IMR-90 (cell line): ENCODE measurements at regions not wholly inside any gene's neighbourhood (a gene's known extent, or its start where the extent isn't known, plus 50 kb on each side); places are given as distances from the start of the nearest gene placed in this dataset.

Source experiments
- ATAC-seq: fragments of 200-7000 bp; cut with Tn5 transposase; 2 replicates; pipeline ENCODE4 v1.9.1; 2020; ENCODE audit warnings: low read depth, mild to moderate bottlenecking, moderate library complexity
- BruUV-seq: library from RNA; stranded (reverse); fragments of 400-500 nt; replicated peaks from 2 replicates; lab custom pipeline; 2021; lab: Mats Ljungman, UMichigan
- CTCF ChIA-PET: fragments of 300-600 bp; formaldehyde crosslinking; extraction: SDS; loops from one replicate; lab custom pipeline; 2021; ENCODE audit warnings: antibody characterized with exemption; lab: Yijun Ruan, JAX
- POLR2A ChIA-PET: fragments of 300-600 bp; sonication (Branson Sonifier 250); formaldehyde crosslinking; loops from one replicate; lab custom pipeline; 2022; ENCODE audit warnings: antibody characterized with exemption; ENCODE audit not compliant: unreplicated experiment; lab: Charles Lee
- DNase-seq: peaks from one replicate; pipeline ENCODE4 v3.0.0; 2013
- H2AFZ ChIP-seq: replicated peaks from 2 replicates; pipeline ENCODE3; 2013; ENCODE audit warnings: low read length, mild to moderate bottlenecking; ENCODE audit not compliant: poor library complexity
- H2AK5ac ChIP-seq: 2 replicates; pipeline ENCODE4 v1.6.1; 2013; ENCODE audit warnings: low read depth, low read length, inconsistent platforms
- H2AK9ac ChIP-seq: replicated peaks from 2 replicates; pipeline ENCODE3; 2013; ENCODE audit warnings: mild to moderate bottlenecking, low read depth, low read length, moderate library complexity; ENCODE audit not compliant: poor library complexity
- H2BK120ac ChIP-seq: 2 replicates; pipeline ENCODE4 v1.6.1; 2013; ENCODE audit warnings: low read depth, low read length, inconsistent platforms
- H2BK15ac ChIP-seq: 3 replicates; pipeline ENCODE4 v1.6.1; 2013; ENCODE audit warnings: low read depth, low read length, inconsistent platforms
- H2BK20ac ChIP-seq: 2 replicates; pipeline ENCODE4 v1.6.1; 2013; ENCODE audit warnings: low read depth, mild to moderate bottlenecking, inconsistent platforms, low read length, moderate library complexity
- H2BK5ac ChIP-seq: 2 replicates; pipeline ENCODE4 v1.6.1; 2013; ENCODE audit warnings: mild to moderate bottlenecking, low read depth, low read length, inconsistent platforms; ENCODE audit not compliant: poor library complexity, severe bottlenecking
- H3K14ac ChIP-seq: replicated peaks from 2 replicates; pipeline ENCODE4 v1.6.1; 2013; ENCODE audit warnings: low read depth, low read length, inconsistent platforms
- H3K18ac ChIP-seq: 2 replicates; pipeline ENCODE4 v1.6.1; 2013; ENCODE audit warnings: low read depth, low read length, control low read depth
- H3K23ac ChIP-seq: 2 replicates; pipeline ENCODE4 v1.6.1; 2013; ENCODE audit warnings: low read depth, low read length, inconsistent platforms
- H3K27ac ChIP-seq: 2 replicates; pipeline ENCODE4 v1.5.1; 2013; ENCODE audit warnings: mild to moderate bottlenecking, control low read depth, low read length; ENCODE audit not compliant: insufficient read depth
- H3K27me3 ChIP-seq: 2 replicates; pipeline ENCODE4 v1.6.1; 2013; ENCODE audit warnings: low read length; ENCODE audit not compliant: control insufficient read depth, insufficient read depth
- H3K36me3 ChIP-seq: 2 replicates; pipeline ENCODE4 v1.6.1; 2013; ENCODE audit warnings: low read length, mixed read lengths; ENCODE audit not compliant: control insufficient read depth, insufficient read depth
- H3K4ac ChIP-seq: 2 replicates; pipeline ENCODE4 v1.6.1; 2013; ENCODE audit warnings: low read depth, low read length, inconsistent platforms
- H3K4me1 ChIP-seq: 2 replicates; pipeline ENCODE4 v1.6.1; 2013; ENCODE audit warnings: low read length, mixed read lengths; ENCODE audit not compliant: control insufficient read depth, insufficient read depth
- H3K4me2 ChIP-seq: 2 replicates; pipeline ENCODE4 v1.6.1; 2013; ENCODE audit warnings: low read depth, mild to moderate bottlenecking, control low read depth, low read length, moderate library complexity
- H3K4me3 ChIP-seq: 2 replicates; pipeline ENCODE4 v1.5.1; 2013; ENCODE audit warnings: low read depth, mild to moderate bottlenecking, control low read depth, low read length, moderate library complexity; ENCODE audit not compliant: insufficient read depth
- H3K56ac ChIP-seq: 2 replicates; pipeline ENCODE4 v1.6.1; 2013; ENCODE audit warnings: low read length, inconsistent platforms; ENCODE audit not compliant: insufficient read depth; ENCODE audit errors: extremely low read depth
- H3K79me1 ChIP-seq, 2 experiments: 2 replicates each; pipeline ENCODE4 v1.6.1; 2013; ENCODE audit warnings: low read length in 2 of 2, inconsistent platforms in 1 of 2, low read depth in 1 of 2
- H3K9ac ChIP-seq: 2 replicates; pipeline ENCODE4 v1.6.1; 2013; ENCODE audit warnings: low read depth, low read length, control low read depth
- H3K9me1 ChIP-seq: 2 replicates; pipeline ENCODE4 v1.6.1; 2013; ENCODE audit warnings: low read length, inconsistent platforms; ENCODE audit not compliant: insufficient read depth
- H3K9me3 ChIP-seq: 2 replicates; pipeline ENCODE4 v1.6.1; 2013; ENCODE audit warnings: low read length; ENCODE audit not compliant: control insufficient read depth, insufficient read depth
- H4K20me1 ChIP-seq: 2 replicates; pipeline ENCODE4 v1.6.1; 2013; ENCODE audit warnings: low read length, inconsistent platforms; ENCODE audit not compliant: insufficient read depth
- H4K5ac ChIP-seq: 2 replicates; pipeline ENCODE4 v1.6.1; 2013; ENCODE audit warnings: mild to moderate bottlenecking, low read depth, low read length, control low read depth
- H4K8ac ChIP-seq, 2 experiments: 2 replicates each; pipeline ENCODE4 v1.6.1; 2013; ENCODE audit warnings: low read depth in 2 of 2, low read length in 2 of 2, control low read depth in 1 of 2, inconsistent platforms in 1 of 2
- H4K91ac ChIP-seq: 2 replicates; pipeline ENCODE4 v1.6.1; 2013; ENCODE audit warnings: low read depth, low read length, inconsistent platforms; ENCODE audit not compliant: insufficient read depth
- BHLHE40 ChIP-seq: fragments of 150-350 bp; IDR thresholded peaks from 2 replicates; pipeline ENCODE4 v1.6.1; 2016; ENCODE audit warnings: mild to moderate bottlenecking, low read depth, low read length
- CEBPB ChIP-seq: IDR thresholded peaks from 2 replicates; pipeline ENCODE4 v1.6.1; 2012; ENCODE audit warnings: low read depth, low read length, improper control_type of control experiment
- CHD1 ChIP-seq: IDR thresholded peaks from 2 replicates; pipeline ENCODE4 v1.6.1; 2012; ENCODE audit warnings: low read depth, low read length, improper control_type of control experiment
- POLR2A ChIP-seq: IDR thresholded peaks from 2 replicates; pipeline ENCODE4 v1.6.1; 2012; ENCODE audit warnings: mild to moderate bottlenecking, low read depth, low read length
- RAD21 ChIP-seq: IDR thresholded peaks from 2 replicates; pipeline ENCODE4 v1.6.1; 2012; ENCODE audit warnings: low read length, improper control_type of control experiment
- RFX5 ChIP-seq: IDR thresholded peaks from 2 replicates; pipeline ENCODE4 v1.8.0; 2012; ENCODE audit warnings: low read depth, mild to moderate bottlenecking, low read length, moderate library complexity
- SMC3 ChIP-seq: fragments of 150-350 bp; IDR thresholded peaks from 2 replicates; pipeline ENCODE4 v1.6.1; 2016; ENCODE audit warnings: low read depth, mild to moderate bottlenecking, antibody characterized with exemption, low read length, moderate library complexity
- WGBS, 2 experiments: methylation state at CpG; one replicate each; pipeline versions ENCODE4 v1.1.5 to v1.1.7; 2013; ENCODE audit warnings: missing lambda C conversion rate in 2 of 2; ENCODE audit not compliant: insufficient read length in 1 of 2; ENCODE audit errors: extremely low coverage in 2 of 2; 5-methylcytosine and 5-hydroxymethylcytosine counted together
- dilution Hi-C: fragments of 300-500 bp; cut with HindIII; formaldehyde crosslinking; loops from one replicate; pipeline ENCODE4 v1.14.3; 2018; ENCODE audit warnings: low sequenced_read_pairs; ENCODE audit not compliant: unreplicated experiment
- in situ Hi-C: fragments of 300-500 bp; cut with MboI; formaldehyde crosslinking; loops from 3 replicates; pipeline ENCODE4 v1.14.3; 2019; ENCODE audit warnings: low sequenced_read_pairs, inconsistent platforms, mixed read lengths
- intact Hi-C: fragments of 100-400 bp; cut with micrococcal nuclease; formaldehyde crosslinking; loops from 2 replicates; pipeline ENCODE4 v1.10.0; 2022

- dilution Hi-C loops = no loop called here
These were observed 718.9 kb downstream of the EPHA7 start for GRCh38 chr6:92700411-92700810.

More at GRCh38 chr6:92700411-92700810, 718.9 kb downstream of the EPHA7 start:
- Histone ChIP-seq H3K9ac (no peak overlapping the region), H3K27me3 (no peaks in the 10 kb centered on the region), H3K9me3 (no peaks in the 10 kb centered on the region), H3K36me3 (no peaks in the 10 kb centered on the region), H3K4me1 (no peaks in the 10 kb centered on the region), H3K18ac (no peak overlapping the region), H3K4me3 (no peak overlapping the region), H3K23ac (no peak overlapping the region), H2BK15ac (no peak overlapping the region), H4K5ac (no peak overlapping the region), H2BK5ac (no peak overlapping the region), H2AK5ac (no peak overlapping the region), H2BK120ac (no peak overlapping the region), H3K9me1 (no peaks in the 10 kb centered on the region), H3K4ac (no peak overlapping the region), H2AFZ (no peak overlapping the region), H2BK20ac (no peak overlapping the region), H4K91ac (no peak overlapping the region), H3K56ac (no peak overlapping the region), H3K4me2 (no peak overlapping the region), H4K20me1 (no peaks in the 10 kb centered on the region), H4K8ac (no peak overlapping the region), H3K27ac (no peak overlapping the region), H3K14ac (no peak overlapping the region), H2AK9ac (no peak overlapping the region), H3K79me1 (no peaks in the 10 kb centered on the region)
- BruUV-seq = no TSS peak
- DNase-seq (no peak), ATAC-seq (no peak)
- in situ Hi-C loops (no loop called here), intact Hi-C loops (no loop called here)
- WGBS, 2 experiments = no CpG with 5 or more reads among the region's 11 CpGs
- ChIA-PET CTCF (no interaction called here), POLR2A (no interaction called here)
- TF ChIP-seq POLR2A (no peak), SMC3 (no peak), RAD21 (no peak), CEBPB (no peak), RFX5 (no peak), BHLHE40 (no peak), CHD1 (no peak)
